ENCODE measurements at regions not wholly inside any gene's neighbourhood (a gene's known extent, or its start where the extent isn't known, plus 50 kb on each side); places are given as distances from the start of the nearest gene placed in this dataset.

GRCh38 chr3:144067059-144067458 is 95.4 kb downstream of the DIPK2A start (continued):
- no peak for TF ChIP-seq TAF1 (conservative IDR thresholded peaks at IDR 0.05)
- no peak for TF ChIP-seq FOXA2 (IDR thresholded peaks at IDR 0.05)

GRCh38 chr3:144073698-144074097 is 102.1 kb downstream of the DIPK2A start:
- Histone ChIP-seq H3K36me3 (ENCODE audit: control insufficient read depth in 4 of 4, insufficient read depth in 3 of 4, low read depth in 1 of 4, low read length in 3 of 4) (no peaks in the 10 kb centered on the region), H3K9me3 (ENCODE audit: control insufficient read depth in 4 of 4, low read length in 3 of 4) (peaks cover 0 to 5% (median 2%) of the 10 kb centered on the region in 4 donors), H3K27ac (ENCODE audit: low read depth in 1 of 2, low read length in 2 of 2) (no peak overlapping the region), H3K27me3 (ENCODE audit: control insufficient read depth in 4 of 4, insufficient read depth in 4 of 4, low read length in 3 of 4) (no peaks in the 10 kb centered on the region), H3K4me1 (ENCODE audit: control insufficient read depth in 4 of 4, insufficient read depth in 4 of 4, low read length in 3 of 4) (no peaks in the 10 kb centered on the region), H3K9ac (ENCODE audit: low read depth in 1 of 2, low read length in 2 of 2) (no peak overlapping the region), H3K4me3 (ENCODE audit: low read depth in 1 of 3, low read length in 3 of 3) (no peak overlapping the region)
- no peak for TF ChIP-seq ZBTB33 (IDR thresholded peaks at IDR 0.05)
- TF ChIP-seq HNF4G (IDR thresholded peaks at IDR 0.05) = no peak
- TF ChIP-seq NR2F2 (IDR thresholded peaks at IDR 0.05) = no peak
- no peak for TF ChIP-seq SP1 (IDR thresholded peaks at IDR 0.05)
- no peak for TF ChIP-seq REST (IDR thresholded peaks at IDR 0.05)
- no peak for TF ChIP-seq RAD21 (IDR thresholded peaks at IDR 0.05)
- TF ChIP-seq CTCF (IDR thresholded peaks at IDR 0.05; ENCODE audit: low read depth, low read length, missing input control) = no peak
- TF ChIP-seq FOXA2 (IDR thresholded peaks at IDR 0.05) = no peak
- TF ChIP-seq FOXA1 (IDR thresholded peaks at IDR 0.05) = no peak
- TF ChIP-seq EGR1 (IDR thresholded peaks at IDR 0.05; ENCODE audit: low read depth in 2 of 2) = no peak
- no peak for TF ChIP-seq YY1 (IDR thresholded peaks at IDR 0.05)
- TF ChIP-seq JUND (IDR thresholded peaks at IDR 0.05) = no peak
- WGBS = 45% methylated on average over 1 of the region's 1 CpG
- DNase-seq (ENCODE audit: low spot score) = no peak

- Histone ChIP-seq H3K4me1 (ENCODE audit: control insufficient read depth in 4 of 4, insufficient read depth in 4 of 4, low read length in 3 of 4) (peaks cover 0 to 3% (median 0%) of the 10 kb centered on the region in 4 donors), H3K27ac (ENCODE audit: low read depth in 1 of 2, low read length in 2 of 2) (no peak overlapping the region), H3K36me3 (ENCODE audit: control insufficient read depth in 4 of 4, insufficient read depth in 3 of 4, low read depth in 1 of 4, low read length in 3 of 4) (no peaks in the 10 kb centered on the region), H3K9ac (ENCODE audit: low read depth in 1 of 2, low read length in 2 of 2) (no peak overlapping the region), H3K4me3 (ENCODE audit: low read depth in 1 of 3, low read length in 3 of 3) (no peak overlapping the region), H3K27me3 (ENCODE audit: control insufficient read depth in 4 of 4, insufficient read depth in 4 of 4, low read length in 3 of 4) (no peaks in the 10 kb centered on the region), H3K9me3 (ENCODE audit: control insufficient read depth in 4 of 4, low read length in 3 of 4) (no peaks in the 10 kb centered on the region)
- no peak for DNase-seq (ENCODE audit: low spot score)
- WGBS = 54% methylated on average over 2 of the region's 2 CpGs
- TF ChIP-seq FOXA2 (IDR thresholded peaks at IDR 0.05) = peak; percentile 34
- no peak for TF ChIP-seq ATF3 (IDR thresholded peaks at IDR 0.05)
- TF ChIP-seq RAD21 (IDR thresholded peaks at IDR 0.05) = peak; percentile 66 to 81
- peak in 1 of 2 donors; percentile 14 for TF ChIP-seq RXRA (IDR thresholded peaks at IDR 0.05)
- peak; percentile 29 for TF ChIP-seq REST (IDR thresholded peaks at IDR 0.05)
- TF ChIP-seq ZBTB33 (IDR thresholded peaks at IDR 0.05) = no peak
- TF ChIP-seq HNF4A (conservative IDR thresholded peaks at IDR 0.05) = peak; percentile 45 to 53
- TF ChIP-seq JUND (IDR thresholded peaks at IDR 0.05) = peak in 1 of 2 donors; percentile 41
- TF ChIP-seq FOXA1 (IDR thresholded peaks at IDR 0.05) = peak; percentile 15
- peak; percentile 43 for TF ChIP-seq YY1 (IDR thresholded peaks at IDR 0.05)
- no peak for TF ChIP-seq TAF1 (conservative IDR thresholded peaks at IDR 0.05)
- no peak for TF ChIP-seq GABPA (IDR thresholded peaks at IDR 0.05 in 1 of 2, conservative IDR thresholded peaks at IDR 0.05 in 1 of 2)
- no peak for TF ChIP-seq SP1 (IDR thresholded peaks at IDR 0.05)
Measured at GRCh38 chr3:144079634-144080033, 108.0 kb downstream of the DIPK2A start.
